PC-9 (cell line): ENCODE measurements at regions not wholly inside any gene's neighbourhood (a gene's known extent, or its start where the extent isn't known, plus 50 kb on each side); places are given as distances from the start of the nearest gene placed in this dataset.

Experiments
- CTCF ChIP-seq: fragments of 200-600 bp; sonication (generic); conservative IDR thresholded peaks from 2 replicates; pipeline ENCODE4 v1.6.1; 2017; ENCODE audit warnings: mixed run types, antibody characterized with exemption, mild to moderate bottlenecking, moderate library complexity
- EZH2 ChIP-seq: fragments of 200-600 bp; sonication (generic); IDR thresholded peaks from 2 replicates; pipeline ENCODE4 v1.8.0; 2017; ENCODE audit warnings: antibody characterized with exemption, low read depth

GRCh38 chr18:22726469-22726868 lies 206.7 kb upstream of the RBBP8 start:
- TF ChIP-seq CTCF (no peak), EZH2 (no peak)
